DMS 273 (cell line): ENCODE measurements at regions not wholly inside any gene's neighbourhood (a gene's known extent, or its start where the extent isn't known, plus 50 kb on each side); places are given as distances from the start of the nearest gene placed in this dataset.

Experiments
- DNase-seq: peaks from one replicate; lab custom pipeline; 2025; ENCODE audit not compliant: unreplicated experiment; lab: John Stamatoyannopoulos, UW

GRCh38 chr4:20506827-20507226 lies 193.4 kb upstream of the PACRGL start:
- DNase-seq: no peak

GRCh38 chr4:20509315-20509714 lies 190.9 kb upstream of the PACRGL start:
- no peak for DNase-seq

GRCh38 chr4:20512033-20512792 lies 188.0 kb upstream of the PACRGL start:
- DNase-seq: no peak

GRCh38 chr4:20512985-20513384 lies 187.3 kb upstream of the PACRGL start:
- DNase-seq: no peak

- DNase-seq: no peak
Measured at GRCh38 chr4:20520901-20521300, 179.4 kb upstream of the PACRGL start.

GRCh38 chr4:20528508-20528907 lies 171.8 kb upstream of the PACRGL start:
- no peak for DNase-seq

- DNase-seq: no peak
Measured at GRCh38 chr4:20529691-20530090, 170.6 kb upstream of the PACRGL start.

GRCh38 chr4:20532116-20532790 lies 168.0 kb upstream of the PACRGL start:
- no peak for DNase-seq

- no peak for DNase-seq
Measured at GRCh38 chr4:20532871-20533870, 167.1 kb upstream of the PACRGL start.

- DNase-seq: no peak
Measured at GRCh38 chr4:20538905-20539304, 161.4 kb upstream of the PACRGL start.

- DNase-seq: no peak
Measured at GRCh38 chr4:20543131-20543530, 157.1 kb upstream of the PACRGL start.

- peak; percentile 24 for DNase-seq
Measured at GRCh38 chr4:20544645-20545044, 155.6 kb upstream of the PACRGL start.

GRCh38 chr4:20552004-20552403 lies 148.3 kb upstream of the PACRGL start:
- no peak for DNase-seq

- DNase-seq: no peak
Measured at GRCh38 chr4:20554134-20554533, 146.1 kb upstream of the PACRGL start.

- no peak for DNase-seq
Measured at GRCh38 chr4:20565075-20565721, 135.1 kb upstream of the PACRGL start.

- DNase-seq: no peak
Measured at GRCh38 chr4:20570981-20571715, 129.1 kb upstream of the PACRGL start.

- DNase-seq: no peak
Measured at GRCh38 chr4:20572976-20573375, 127.3 kb upstream of the PACRGL start.

- DNase-seq: no peak
Measured at GRCh38 chr4:20574986-20575385, 125.3 kb upstream of the PACRGL start.

GRCh38 chr4:20575486-20575885 lies 124.8 kb upstream of the PACRGL start:
- no peak for DNase-seq

- DNase-seq: no peak
Measured at GRCh38 chr4:20576861-20577260, 123.4 kb upstream of the PACRGL start.
